DOHH2 (cell line): ENCODE measurements at regions not wholly inside any gene's neighbourhood (a gene's known extent, or its start where the extent isn't known, plus 50 kb on each side); places are given as distances from the start of the nearest gene placed in this dataset.

Source experiments
- CTCF ChIP-seq: fragments of 200-600 bp; sonication (generic); IDR thresholded peaks from one replicate; pipeline ENCODE4 v1.5.1; 2014; ENCODE audit warnings: antibody characterized with exemption, mild to moderate bottlenecking, low read depth, low read length; ENCODE audit not compliant: poor library complexity, severe bottlenecking
- EZH2phosphoT487 ChIP-seq: fragments of 200-600 bp; sonication (generic); IDR thresholded peaks from 2 replicates; pipeline ENCODE4 v1.6.1; 2017; ENCODE audit warnings: borderline replicate concordance, mild to moderate bottlenecking, antibody characterized with exemption, low read length, moderate library complexity, mixed read lengths

GRCh38 chr5:35365758-35366157 is 135.5 kb upstream of the PRLR start:
- no peak for TF ChIP-seq CTCF
- TF ChIP-seq EZH2phosphoT487 = no peak
